HCT116 (cell line): ENCODE measurements at regions not wholly inside any gene's neighbourhood (a gene's known extent, or its start where the extent isn't known, plus 50 kb on each side); places are given as distances from the start of the nearest gene placed in this dataset.

Experiments used
- ATAC-seq: fragments of 200-7000 bp; cut with Tn5 transposase; 2 replicates; pipeline ENCODE4 v1.9.1; 2020; ENCODE audit warnings: mild to moderate bottlenecking, moderate library complexity
- BruUV-seq: library from RNA; stranded (reverse); fragments of 400-500 nt; replicated peaks from 2 replicates; lab custom pipeline; 2021; lab: Mats Ljungman, UMichigan
- CTCF ChIA-PET: fragments of 300-600 bp; sonication (Branson Sonifier 250); formaldehyde crosslinking; loops from one replicate; lab custom pipeline; 2021; ENCODE audit warnings: antibody characterized with exemption; lab: Charles Lee
- POLR2A ChIA-PET: fragments of 300-600, 350-600 bp; sonication (Branson Sonifier 250); formaldehyde crosslinking; loops from one replicate; lab custom pipeline; 2021; ENCODE audit warnings: antibody characterized with exemption; lab: Charles Lee
- RAD21 ChIA-PET, 2 experiments: fragments of 300-600 bp; sonication (Branson Sonifier 250); formaldehyde crosslinking; loops; one replicate each; lab custom pipeline; 2023; ENCODE audit warnings: low total read pairs in 2 of 2; ENCODE audit not compliant: uncharacterized antibody in 2 of 2, unreplicated experiment in 2 of 2, low non-redundant PET in 1 of 2; lab: Charles Lee
- DNase-seq: peaks from one replicate; pipeline ENCODE4 v3.0.0-alpha.2; 2010; ENCODE audit warnings: low read depth, low spot score
- H2AFZ ChIP-seq: fragments of 200-600 bp; shearing (Covaris generic), sonication (generic); 2 replicates; pipeline ENCODE4 v1.6.1; 2017; ENCODE audit warnings: low read depth, mixed run types, mixed read lengths, antibody characterized with exemption, low read length; ENCODE audit not compliant: poor library complexity, severe bottlenecking
- H3K27ac ChIP-seq: 2 replicates; pipeline ENCODE4 v1.5.1; 2012; ENCODE audit warnings: low read depth, low read length
- H3K27me3 ChIP-seq: fragments of 200-600 bp; sonication (generic); 2 replicates; pipeline ENCODE4 v1.6.1; 2016; ENCODE audit warnings: mixed run types, low read length, mixed read lengths; ENCODE audit not compliant: insufficient read depth
- H3K36me3 ChIP-seq, 2 experiments: fragments of 200-500 bp in 1 of 2; fragments of 200-600 bp in 1 of 2; sonication (Bioruptor generic) in 1 of 2; sonication (generic) in 1 of 2; 2 replicates each; pipeline versions ENCODE4 v1.5.1 to v1.6.1; 2014 to 2016; ENCODE audit warnings: low read length in 2 of 2, inconsistent platforms in 1 of 2, mixed read lengths in 1 of 2, mixed run types in 1 of 2; ENCODE audit not compliant: insufficient read depth in 2 of 2, control insufficient read depth in 1 of 2
- H3K4me1 ChIP-seq, 2 experiments: fragments of 200-600 bp in 1 of 2; sonication (generic) in 1 of 2; 2 replicates each; pipeline versions ENCODE4 v1.5.1 to v1.6.1; 2012 to 2017; ENCODE audit warnings: low read length in 2 of 2, inconsistent platforms in 1 of 2, mild to moderate bottlenecking in 1 of 2, mixed read lengths in 1 of 2, mixed run types in 1 of 2, moderate library complexity in 1 of 2; ENCODE audit not compliant: insufficient read depth in 2 of 2, control insufficient read depth in 1 of 2
- H3K4me2 ChIP-seq: fragments of 200-600 bp; sonication (generic); 2 replicates; pipeline ENCODE4 v1.6.1; 2017; ENCODE audit warnings: mixed run types, low read length, mixed read lengths
- H3K4me3 ChIP-seq, 2 experiments: fragments of 200-600 bp in 1 of 2; sonication (generic) in 1 of 2; replicated peaks in 1 of 2; 2 replicates each; pipeline ENCODE4 v1.5.1; 2011 to 2016; ENCODE audit warnings: low read length in 2 of 2, control low read depth in 1 of 2, low read depth in 1 of 2, mild to moderate bottlenecking in 1 of 2, mixed read lengths in 1 of 2, mixed run types in 1 of 2
- H3K79me2 ChIP-seq: fragments of 200-600 bp; sonication (generic); 2 replicates; pipeline ENCODE4 v1.6.1; 2017; ENCODE audit warnings: mild to moderate bottlenecking, mixed run types, low read length, moderate library complexity, mixed read lengths; ENCODE audit not compliant: insufficient read depth
- H3K9ac ChIP-seq: fragments of 200-600 bp; sonication (generic); 2 replicates; pipeline ENCODE4 v1.6.1; 2016; ENCODE audit warnings: low read length, mixed read lengths
- H3K9me2 ChIP-seq: fragments of 200-600 bp; sonication (generic), shearing (Covaris generic); 2 replicates; pipeline ENCODE4 v1.6.1; 2017; ENCODE audit warnings: mixed run types, mild to moderate bottlenecking, moderate library complexity; ENCODE audit not compliant: insufficient read depth
- H3K9me3 ChIP-seq, 2 experiments: fragments of 200-500 bp in 1 of 2; fragments of 200-600 bp in 1 of 2; sonication (Bioruptor generic) in 1 of 2; sonication (generic) in 1 of 2; 2 replicates each; pipeline ENCODE4 v1.6.1; 2014 to 2017; ENCODE audit warnings: low read length in 2 of 2, mixed read lengths in 2 of 2, inconsistent platforms in 1 of 2, low read depth in 1 of 2, mild to moderate bottlenecking in 1 of 2, mixed run types in 1 of 2, moderate library complexity in 1 of 2; ENCODE audit not compliant: control insufficient read depth in 1 of 2, insufficient read depth in 1 of 2
- H4K20me1 ChIP-seq: fragments of 200-600 bp; sonication (generic), shearing (Covaris generic); 2 replicates; pipeline ENCODE4 v1.6.1; 2017; ENCODE audit warnings: mixed run types, mild to moderate bottlenecking, moderate library complexity; ENCODE audit not compliant: insufficient read depth
- CEBPB ChIP-seq: IDR thresholded peaks from 2 replicates; pipeline ENCODE4 v1.6.1; 2012; ENCODE audit warnings: low read depth
- EGR1 ChIP-seq: IDR thresholded peaks from 2 replicates; pipeline ENCODE4 v1.6.1; 2012; ENCODE audit warnings: low read depth
- ELF1 ChIP-seq: IDR thresholded peaks from 2 replicates; pipeline ENCODE4 v1.6.1; 2012; ENCODE audit warnings: low read depth, borderline replicate concordance
- EZH2 ChIP-seq: fragments of 200-600 bp; sonication (generic); IDR thresholded peaks from 2 replicates; pipeline ENCODE4 v1.6.1; 2017; ENCODE audit warnings: antibody characterized with exemption, mixed run types
- EZH2phosphoT487 ChIP-seq: fragments of 200-600 bp; IDR thresholded peaks from 2 replicates; pipeline ENCODE4 v1.6.1; 2018; ENCODE audit warnings: antibody characterized with exemption, borderline replicate concordance
- FOSL1 ChIP-seq: IDR thresholded peaks from 2 replicates; pipeline ENCODE4 v1.6.1; 2012; ENCODE audit warnings: low read depth
- JUND ChIP-seq: IDR thresholded peaks from 2 replicates; pipeline ENCODE4 v1.6.1; 2012
- POLR2A ChIP-seq: IDR thresholded peaks from 2 replicates; pipeline ENCODE4 v1.7.0; 2011; ENCODE audit warnings: borderline replicate concordance; ENCODE audit not compliant: insufficient read depth, insufficient read length; ENCODE audit errors: extremely low read depth
- RAD21 ChIP-seq: IDR thresholded peaks from 2 replicates; pipeline ENCODE4 v1.6.1; 2012; ENCODE audit warnings: low read depth, mild to moderate bottlenecking
- REST ChIP-seq: IDR thresholded peaks from 2 replicates; pipeline ENCODE4 v1.6.1; 2012; ENCODE audit warnings: low read depth
- SIN3A ChIP-seq: IDR thresholded peaks from 2 replicates; pipeline ENCODE4 v1.6.1; 2012; ENCODE audit warnings: low read depth
- SRF ChIP-seq: IDR thresholded peaks from 2 replicates; pipeline ENCODE4 v1.6.1; 2012; ENCODE audit warnings: low read depth
- TCF7L2 ChIP-seq: IDR thresholded peaks from 2 replicates; pipeline ENCODE4 v1.7.0; 2011; ENCODE audit warnings: borderline replicate concordance, inconsistent platforms; ENCODE audit not compliant: insufficient read depth, insufficient read length; ENCODE audit errors: extremely low read depth
- YY1 ChIP-seq: IDR thresholded peaks from 2 replicates; pipeline ENCODE4 v1.6.1; 2011; ENCODE audit warnings: low read length, low read depth, moderate library complexity, mild to moderate bottlenecking; ENCODE audit not compliant: insufficient replicate concordance; ENCODE audit errors: extremely low read depth
- ZFX ChIP-seq: fragments of 450-650 bp; IDR thresholded peaks from 2 replicates; pipeline ENCODE4 v1.6.1; 2017
- ZNF274 ChIP-seq: fragments of 200-500 bp; sonication (Bioruptor generic); IDR thresholded peaks from 2 replicates; pipeline ENCODE4 v1.6.1; 2014; ENCODE audit warnings: mild to moderate bottlenecking, low read depth, low read length, inconsistent platforms
- intact Hi-C: fragments of 100-400 bp; cut with micrococcal nuclease; formaldehyde crosslinking; loops from 2 replicates; pipeline ENCODE4 v1.10.0; 2022
- TF ChIP-seq, protein P1 (sequence below): IDR thresholded peaks from 2 replicates; pipeline ENCODE4 v1.6.1; 2012
- TF ChIP-seq, protein P2 (sequence below): IDR thresholded peaks from 2 replicates; pipeline ENCODE4 v1.6.1; 2011; ENCODE audit warnings: mild to moderate bottlenecking, low read length, moderate library complexity; ENCODE audit not compliant: insufficient replicate concordance; ENCODE audit errors: extremely low read depth

DNA sequence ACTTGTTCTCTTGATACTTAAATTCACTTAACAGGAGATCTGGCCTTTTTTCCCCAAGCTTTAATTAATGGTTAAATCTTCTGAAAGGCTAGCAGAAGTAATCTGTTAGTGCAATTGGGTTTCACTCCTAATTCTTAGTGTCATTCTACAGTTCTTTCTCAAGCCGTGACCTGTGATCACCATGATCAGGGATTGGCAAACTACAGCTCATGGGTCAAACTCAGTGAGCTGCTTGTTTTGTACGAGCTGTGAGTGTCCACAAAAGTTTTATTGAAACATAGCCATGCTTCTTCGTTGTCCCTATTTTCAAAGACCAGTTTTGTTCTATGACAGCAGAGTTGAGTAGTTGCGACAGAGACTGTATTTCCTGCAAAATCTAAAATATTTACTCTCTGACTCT is 109.4 kb upstream of the KCNJ15 start (continued):
- TF ChIP-seq REST (no peak), EZH2 (no peak)

- Histone ChIP-seq H3K9me3 (peaks cover 0 to 11% of the 10 kb centered on the region in 2 experiments; a peak in 2 of 4 replicates), H3K79me2 (no peaks in the 10 kb centered on the region), H3K4me1 (no peaks in the 10 kb centered on the region), H3K36me3 (no peaks in the 10 kb centered on the region), H4K20me1 (no peaks in the 10 kb centered on the region), H3K27me3 (no peaks in the 10 kb centered on the region), H3K4me3 (no peak overlapping the region), H3K4me2 (no peak overlapping the region), H3K9ac (no peak overlapping the region), H3K9me2 (no peaks in the 10 kb centered on the region), H3K27ac (no peak overlapping the region), H2AFZ (no peak overlapping the region)
- RAD21 ChIA-PET = no interaction called here
- CTCF ChIA-PET = no interaction called here
- intact Hi-C loops = no loop called here
- POLR2A ChIA-PET = no interaction called here
- ATAC-seq (no peak), DNase-seq (no peak)
- BruUV-seq = no TSS peak
- TF ChIP-seq ZFX = no peak
- TF ChIP-seq SRF = no peak
- TF ChIP-seq, protein P1, sequence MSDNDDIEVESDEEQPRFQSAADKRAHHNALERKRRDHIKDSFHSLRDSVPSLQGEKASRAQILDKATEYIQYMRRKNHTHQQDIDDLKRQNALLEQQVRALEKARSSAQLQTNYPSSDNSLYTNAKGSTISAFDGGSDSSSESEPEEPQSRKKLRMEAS = no peak
- TF ChIP-seq YY1 = no peak
- TF ChIP-seq TCF7L2 = no peak
- TF ChIP-seq, protein P2, sequence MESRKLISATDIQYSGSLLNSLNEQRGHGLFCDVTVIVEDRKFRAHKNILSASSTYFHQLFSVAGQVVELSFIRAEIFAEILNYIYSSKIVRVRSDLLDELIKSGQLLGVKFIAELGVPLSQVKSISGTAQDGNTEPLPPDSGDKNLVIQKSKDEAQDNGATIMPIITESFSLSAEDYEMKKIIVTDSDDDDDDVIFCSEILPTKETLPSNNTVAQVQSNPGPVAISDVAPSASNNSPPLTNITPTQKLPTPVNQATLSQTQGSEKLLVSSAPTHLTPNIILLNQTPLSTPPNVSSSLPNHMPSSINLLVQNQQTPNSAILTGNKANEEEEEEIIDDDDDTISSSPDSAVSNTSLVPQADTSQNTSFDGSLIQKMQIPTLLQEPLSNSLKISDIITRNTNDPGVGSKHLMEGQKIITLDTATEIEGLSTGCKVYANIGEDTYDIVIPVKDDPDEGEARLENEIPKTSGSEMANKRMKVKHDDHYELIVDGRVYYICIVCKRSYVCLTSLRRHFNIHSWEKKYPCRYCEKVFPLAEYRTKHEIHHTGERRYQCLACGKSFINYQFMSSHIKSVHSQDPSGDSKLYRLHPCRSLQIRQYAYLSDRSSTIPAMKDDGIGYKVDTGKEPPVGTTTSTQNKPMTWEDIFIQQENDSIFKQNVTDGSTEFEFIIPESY = no peak
- TF ChIP-seq JUND = no peak
- no peak for TF ChIP-seq CEBPB
- no peak for TF ChIP-seq SIN3A
- no peak for TF ChIP-seq RAD21
- TF ChIP-seq EZH2phosphoT487 = no peak
- no peak for TF ChIP-seq POLR2A
- TF ChIP-seq REST = no peak
- no peak for TF ChIP-seq EGR1
- TF ChIP-seq ZNF274 = no peak
- no peak for TF ChIP-seq ELF1
- TF ChIP-seq FOSL1 = no peak
- TF ChIP-seq EZH2 = no peak
Measured at GRCh38 chr21:38148046-38148445, 108.7 kb upstream of the KCNJ15 start.
